ENCODE measurements at regions not wholly inside any gene's neighbourhood (a gene's known extent, or its start where the extent isn't known, plus 50 kb on each side); places are given as distances from the start of the nearest gene placed in this dataset.

GRCh38 chr5:6905423-6905822 lies 192.2 kb downstream of the TENT4A start:
- DNase-seq (ENCODE audit: insufficient read length, low spot score) (no peak), FAIRE-seq (no peak)
- no peak for TF ChIP-seq POLR2A (IDR thresholded peaks at IDR 0.05; ENCODE audit: low read depth, low read length)

GRCh38 chr5:6905883-6906282 lies 192.7 kb downstream of the TENT4A start:
- DNase-seq (ENCODE audit: insufficient read length, low spot score) (no peak), FAIRE-seq (no peak)
- no peak for TF ChIP-seq POLR2A (IDR thresholded peaks at IDR 0.05; ENCODE audit: low read depth, low read length)

- TF ChIP-seq POLR2A (IDR thresholded peaks at IDR 0.05; ENCODE audit: low read depth, low read length), result no peak
- FAIRE-seq (no peak), DNase-seq (ENCODE audit: insufficient read length, low spot score) (no peak)
These were observed 194.2 kb downstream of the TENT4A start for GRCh38 chr5:6907320-6907918.

- DNase-seq (ENCODE audit: insufficient read length, low spot score) (no peak), FAIRE-seq (no peak)
- TF ChIP-seq POLR2A (IDR thresholded peaks at IDR 0.05; ENCODE audit: low read depth, low read length), result no peak
These were observed 196.7 kb downstream of the TENT4A start for GRCh38 chr5:6909901-6910300.

GRCh38 chr5:6910950-6911349 lies 197.7 kb downstream of the TENT4A start:
- no peak for TF ChIP-seq POLR2A (IDR thresholded peaks at IDR 0.05; ENCODE audit: low read depth, low read length)
- DNase-seq (ENCODE audit: insufficient read length, low spot score), result no peak
- no peak for FAIRE-seq

GRCh38 chr5:6914347-6914746 lies 201.1 kb downstream of the TENT4A start:
- FAIRE-seq (no peak), DNase-seq (ENCODE audit: insufficient read length, low spot score) (no peak)
- no peak for TF ChIP-seq POLR2A (IDR thresholded peaks at IDR 0.05; ENCODE audit: low read depth, low read length)

GRCh38 chr5:6915574-6915973 lies 202.3 kb downstream of the TENT4A start:
- TF ChIP-seq POLR2A (IDR thresholded peaks at IDR 0.05; ENCODE audit: low read depth, low read length), result no peak
- no peak for FAIRE-seq

GRCh38 chr5:6918255-6918654 lies 205.0 kb downstream of the TENT4A start:
- TF ChIP-seq POLR2A (IDR thresholded peaks at IDR 0.05; ENCODE audit: low read depth, low read length), result no peak
- FAIRE-seq (no peak), DNase-seq (ENCODE audit: insufficient read length, low spot score) (no peak)

More at GRCh38 chr5:6915574-6915973, 202.3 kb downstream of the TENT4A start:
- DNase-seq (ENCODE audit: insufficient read length, low spot score), result no peak

- DNase-seq (ENCODE audit: insufficient read length, low spot score), result no peak
- no peak for TF ChIP-seq POLR2A (IDR thresholded peaks at IDR 0.05; ENCODE audit: low read depth, low read length)
- no peak for FAIRE-seq
These were observed 207.5 kb downstream of the TENT4A start for GRCh38 chr5:6920628-6921256.

- FAIRE-seq (no peak), DNase-seq (ENCODE audit: insufficient read length, low spot score) (no peak)
These were observed 213.3 kb downstream of the TENT4A start for GRCh38 chr5:6926491-6927038.

GRCh38 chr5:6936031-6936430 lies 222.8 kb downstream of the TENT4A start:
- FAIRE-seq (no peak), DNase-seq (ENCODE audit: insufficient read length, low spot score) (no peak)
- no peak for TF ChIP-seq POLR2A (IDR thresholded peaks at IDR 0.05; ENCODE audit: low read depth, low read length)

More at GRCh38 chr5:6926491-6927038, 213.3 kb downstream of the TENT4A start:
- TF ChIP-seq POLR2A (IDR thresholded peaks at IDR 0.05; ENCODE audit: low read depth, low read length), result no peak

- TF ChIP-seq POLR2A (IDR thresholded peaks at IDR 0.05; ENCODE audit: low read depth, low read length), result no peak
- FAIRE-seq (no peak), DNase-seq (ENCODE audit: insufficient read length, low spot score) (no peak)
These were observed 224.4 kb downstream of the TENT4A start for GRCh38 chr5:6937677-6938076.

GRCh38 chr5:6941631-6942030 lies 228.4 kb downstream of the TENT4A start:
- no peak for DNase-seq (ENCODE audit: insufficient read length, low spot score)
- no peak for FAIRE-seq
- TF ChIP-seq POLR2A (IDR thresholded peaks at IDR 0.05; ENCODE audit: low read depth, low read length), result no peak

GRCh38 chr5:6943197-6944112 lies 230.2 kb downstream of the TENT4A start:
- no peak for FAIRE-seq
- no peak for DNase-seq (ENCODE audit: insufficient read length, low spot score)
- no peak for TF ChIP-seq POLR2A (IDR thresholded peaks at IDR 0.05; ENCODE audit: low read depth, low read length)
